ENCODE measurements at regions not wholly inside any gene's neighbourhood (a gene's known extent, or its start where the extent isn't known, plus 50 kb on each side); places are given as distances from the start of the nearest gene placed in this dataset.
A peak's percentile ranks its signal among the peaks of the same experiment; 100 is the strongest.

GRCh38 chr14:87656315-87656714, 336.7 kb downstream of the GALC start:
- H3K27ac ChIP-seq, result no peak overlapping the region
- H3K4me3 ChIP-seq, result no peak overlapping the region
- TF ChIP-seq CTCF (IDR thresholded peaks at IDR 0.05; ENCODE audit: low read depth, low read length), result no peak
- H3K4me1 ChIP-seq (ENCODE audit: low read depth), result no peaks in the 10 kb centered on the region
- DNase-seq (ENCODE audit: low read depth in 1 of 2, low spot score in 1 of 2), result no peak
- H3K9me3 ChIP-seq (ENCODE audit: low read depth), result no peaks in the 10 kb centered on the region
- H3K27me3 ChIP-seq, result no peaks in the 10 kb centered on the region
- H3K36me3 ChIP-seq, result no peaks in the 10 kb centered on the region

GRCh38 chr14:87652278-87652677, 340.7 kb downstream of the GALC start:
- H3K27me3 ChIP-seq, result no peaks in the 10 kb centered on the region
- no peaks in the 10 kb centered on the region for H3K4me1 ChIP-seq (ENCODE audit: low read depth)
- H3K9me3 ChIP-seq (ENCODE audit: low read depth), result no peaks in the 10 kb centered on the region
- no peak for TF ChIP-seq CTCF (IDR thresholded peaks at IDR 0.05; ENCODE audit: low read depth, low read length)
- H3K36me3 ChIP-seq, result no peaks in the 10 kb centered on the region
- no peak overlapping the region for H3K27ac ChIP-seq
- DNase-seq (ENCODE audit: low read depth in 1 of 2, low spot score in 1 of 2), result no peak
- no peak overlapping the region for H3K4me3 ChIP-seq

- no peak for DNase-seq (ENCODE audit: low read depth in 1 of 2, low spot score in 1 of 2)
- no peak overlapping the region for H3K27ac ChIP-seq
Measured at GRCh38 chr14:87644689-87645088, 348.3 kb downstream of the GALC start.

GRCh38 chr14:87643005-87643404, 350.0 kb downstream of the GALC start:
- Histone ChIP-seq H3K9me3 (ENCODE audit: low read depth) (no peaks in the 10 kb centered on the region), H3K4me1 (ENCODE audit: low read depth) (peaks cover 8% of the 10 kb centered on the region), H3K36me3 (no peaks in the 10 kb centered on the region), H3K27ac (no peak overlapping the region), H3K4me3 (no peak overlapping the region), H3K27me3 (no peaks in the 10 kb centered on the region)
- peak in 1 of 2 donors; percentile 58 for DNase-seq (ENCODE audit: low read depth in 1 of 2, low spot score in 1 of 2)
- no peak for TF ChIP-seq CTCF (IDR thresholded peaks at IDR 0.05; ENCODE audit: low read depth, low read length)

More at GRCh38 chr14:87644689-87645088, 348.3 kb downstream of the GALC start:
- H3K9me3 ChIP-seq (ENCODE audit: low read depth), result no peaks in the 10 kb centered on the region
- H3K27me3 ChIP-seq, result no peaks in the 10 kb centered on the region
- H3K4me1 ChIP-seq (ENCODE audit: low read depth), result peaks cover 8% of the 10 kb centered on the region
- H3K36me3 ChIP-seq, result no peaks in the 10 kb centered on the region
- TF ChIP-seq CTCF (IDR thresholded peaks at IDR 0.05; ENCODE audit: low read depth, low read length), result no peak
- no peak overlapping the region for H3K4me3 ChIP-seq

GRCh38 chr14:87640553-87640952, 352.4 kb downstream of the GALC start:
- Histone ChIP-seq H3K27me3 (no peaks in the 10 kb centered on the region), H3K27ac (no peak overlapping the region), H3K36me3 (no peaks in the 10 kb centered on the region), H3K9me3 (ENCODE audit: low read depth) (no peaks in the 10 kb centered on the region), H3K4me3 (no peak overlapping the region), H3K4me1 (ENCODE audit: low read depth) (peaks cover 8% of the 10 kb centered on the region)
- no peak for DNase-seq (ENCODE audit: low read depth in 1 of 2, low spot score in 1 of 2)
- TF ChIP-seq CTCF (IDR thresholded peaks at IDR 0.05; ENCODE audit: low read depth, low read length), result no peak

GRCh38 chr14:87638196-87638595, 354.8 kb downstream of the GALC start:
- Histone ChIP-seq H3K9me3 (ENCODE audit: low read depth) (no peaks in the 10 kb centered on the region), H3K36me3 (no peaks in the 10 kb centered on the region), H3K27me3 (no peaks in the 10 kb centered on the region), H3K27ac (no peak overlapping the region), H3K4me1 (ENCODE audit: low read depth) (peaks cover 8% of the 10 kb centered on the region), H3K4me3 (no peak overlapping the region)
- TF ChIP-seq CTCF (IDR thresholded peaks at IDR 0.05; ENCODE audit: low read depth, low read length), result no peak
- DNase-seq (ENCODE audit: low read depth in 1 of 2, low spot score in 1 of 2), result no peak
